GM06990 (cell line): ENCODE measurements at regions not wholly inside any gene's neighbourhood (a gene's known extent, or its start where the extent isn't known, plus 50 kb on each side); places are given as distances from the start of the nearest gene placed in this dataset.

ENCODE experiments used
- DNase-seq: peaks from one replicate; pipeline ENCODE4 v3.0.0-alpha.2; 2011; ENCODE audit not compliant: insufficient read length; ENCODE audit errors: extremely low read depth
- H3K27me3 ChIP-seq: replicated peaks from 2 replicates; pipeline ENCODE4 v1.6.0; 2011; ENCODE audit warnings: low read length; ENCODE audit not compliant: control insufficient read depth, insufficient read depth
- H3K36me3 ChIP-seq: 2 replicates; pipeline ENCODE4 v1.5.1; 2011; ENCODE audit warnings: low read length; ENCODE audit not compliant: control insufficient read depth, insufficient read depth
- H3K4me3 ChIP-seq: replicated peaks from 2 replicates; pipeline ENCODE4 v1.5.1; 2011; ENCODE audit warnings: low read depth, mild to moderate bottlenecking, control low read depth, low read length
- TF ChIP-seq, protein P1 (sequence below): IDR thresholded peaks from 2 replicates; pipeline ENCODE4 v1.5.1; 2011; ENCODE audit warnings: low read length, control low read depth, mild to moderate bottlenecking, inconsistent platforms; ENCODE audit not compliant: insufficient read depth, poor library complexity, severe bottlenecking

- no peaks in the 10 kb centered on the region for H3K27me3 ChIP-seq
- H3K36me3 ChIP-seq: no peaks in the 10 kb centered on the region
- no peak for DNase-seq
- TF ChIP-seq, protein P1, sequence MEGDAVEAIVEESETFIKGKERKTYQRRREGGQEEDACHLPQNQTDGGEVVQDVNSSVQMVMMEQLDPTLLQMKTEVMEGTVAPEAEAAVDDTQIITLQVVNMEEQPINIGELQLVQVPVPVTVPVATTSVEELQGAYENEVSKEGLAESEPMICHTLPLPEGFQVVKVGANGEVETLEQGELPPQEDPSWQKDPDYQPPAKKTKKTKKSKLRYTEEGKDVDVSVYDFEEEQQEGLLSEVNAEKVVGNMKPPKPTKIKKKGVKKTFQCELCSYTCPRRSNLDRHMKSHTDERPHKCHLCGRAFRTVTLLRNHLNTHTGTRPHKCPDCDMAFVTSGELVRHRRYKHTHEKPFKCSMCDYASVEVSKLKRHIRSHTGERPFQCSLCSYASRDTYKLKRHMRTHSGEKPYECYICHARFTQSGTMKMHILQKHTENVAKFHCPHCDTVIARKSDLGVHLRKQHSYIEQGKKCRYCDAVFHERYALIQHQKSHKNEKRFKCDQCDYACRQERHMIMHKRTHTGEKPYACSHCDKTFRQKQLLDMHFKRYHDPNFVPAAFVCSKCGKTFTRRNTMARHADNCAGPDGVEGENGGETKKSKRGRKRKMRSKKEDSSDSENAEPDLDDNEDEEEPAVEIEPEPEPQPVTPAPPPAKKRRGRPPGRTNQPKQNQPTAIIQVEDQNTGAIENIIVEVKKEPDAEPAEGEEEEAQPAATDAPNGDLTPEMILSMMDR: no peak
- no peak overlapping the region for H3K4me3 ChIP-seq
Measured at GRCh38 chr5:87184605-87185004, 83.1 kb upstream of the RASA1 start.

GRCh38 chr5:87185838-87186237, 81.8 kb upstream of the RASA1 start:
- TF ChIP-seq, protein P1: no peak
- no peak for DNase-seq
- no peaks in the 10 kb centered on the region for H3K36me3 ChIP-seq
- H3K4me3 ChIP-seq: no peak overlapping the region
- H3K27me3 ChIP-seq: no peaks in the 10 kb centered on the region

DNA sequence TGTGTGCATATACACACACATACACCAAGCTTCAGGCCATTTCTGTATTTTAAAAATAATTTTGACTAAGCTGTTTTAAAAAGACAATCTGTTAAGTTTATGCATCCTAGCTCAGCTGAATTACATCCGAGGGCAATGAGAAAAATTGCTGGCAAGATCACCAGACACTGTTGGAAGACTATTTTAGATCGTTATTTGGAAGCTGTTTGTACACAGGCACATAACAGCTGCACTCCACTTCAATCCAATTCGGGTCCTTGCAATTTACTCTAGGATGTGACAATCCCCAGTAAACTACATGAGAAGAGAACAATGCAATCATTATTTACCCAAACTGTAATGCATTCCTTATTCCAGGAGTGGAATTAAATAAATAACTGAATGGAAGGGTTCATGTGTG, 79.3 kb upstream of the RASA1 start:
- no peaks in the 10 kb centered on the region for H3K36me3 ChIP-seq
- TF ChIP-seq, protein P1: no peak
- no peaks in the 10 kb centered on the region for H3K27me3 ChIP-seq
- DNase-seq: no peak
- H3K4me3 ChIP-seq: no peak overlapping the region

- TF ChIP-seq, protein P1: no peak
- Histone ChIP-seq H3K4me3 (no peak overlapping the region), H3K27me3 (no peaks in the 10 kb centered on the region), H3K36me3 (no peaks in the 10 kb centered on the region)
- no peak for DNase-seq
Measured at GRCh38 chr5:87190041-87190440, 77.6 kb upstream of the RASA1 start.

DNA sequence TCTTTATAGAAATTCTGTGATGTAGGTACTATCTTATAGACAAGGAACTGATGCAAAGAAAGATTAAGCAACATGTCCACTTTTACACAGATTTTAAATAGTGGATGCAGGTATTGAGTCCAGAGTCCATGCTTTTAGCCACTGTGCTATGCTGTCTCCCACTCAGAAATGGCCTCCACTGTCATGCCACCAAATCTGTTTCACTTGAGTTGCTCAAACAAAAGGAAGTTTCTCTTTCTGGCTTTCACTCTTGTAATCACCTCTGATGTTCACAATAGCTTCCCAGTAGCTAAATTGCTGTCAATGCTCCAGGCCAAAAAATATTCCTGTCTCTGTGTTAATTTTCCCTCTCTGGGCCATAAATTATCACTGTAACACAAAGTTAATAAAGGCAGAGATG, 77.0 kb upstream of the RASA1 start:
- no peak for DNase-seq
- no peaks in the 10 kb centered on the region for H3K27me3 ChIP-seq
- TF ChIP-seq, protein P1: no peak
- no peaks in the 10 kb centered on the region for H3K36me3 ChIP-seq
- no peak overlapping the region for H3K4me3 ChIP-seq

GRCh38 chr5:87191645-87192044, 76.0 kb upstream of the RASA1 start:
- TF ChIP-seq, protein P1: no peak
- no peak for DNase-seq
- H3K4me3 ChIP-seq: no peak overlapping the region

More at GRCh38 chr5:87191645-87192044, 76.0 kb upstream of the RASA1 start:
- no peaks in the 10 kb centered on the region for H3K36me3 ChIP-seq
- H3K27me3 ChIP-seq: no peaks in the 10 kb centered on the region
